Neural progenitor cell (in vitro differentiated cells): ENCODE measurements at regions not wholly inside any gene's neighbourhood (a gene's known extent, or its start where the extent isn't known, plus 50 kb on each side); places are given as distances from the start of the nearest gene placed in this dataset.

Experiments used
- DNase-seq: peaks from one replicate; pipeline ENCODE4 v3.0.0-alpha.2; 2016; ENCODE audit warnings: low spot score
- H2AFZ ChIP-seq: fragments of 200-600 bp; sonication (generic); replicated peaks from 2 replicates; pipeline ENCODE4 v1.6.1; 2016; ENCODE audit warnings: antibody characterized with exemption
- H3F3A ChIP-seq: fragments of 200-600 bp; sonication (generic); 2 replicates; pipeline ENCODE4 v1.6.1; 2016; ENCODE audit warnings: antibody characterized with exemption, low read depth
- H3K27ac ChIP-seq: fragments of 200-600 bp; sonication (generic); 2 replicates; pipeline ENCODE4 v1.5.1; 2016; ENCODE audit warnings: mild to moderate bottlenecking
- H3K27me3 ChIP-seq: fragments of 200-600 bp; sonication (generic); 2 replicates; pipeline ENCODE4 v1.6.1; 2016; ENCODE audit warnings: mild to moderate bottlenecking, moderate library complexity
- H3K36me3 ChIP-seq: fragments of 200-600 bp; sonication (generic); 2 replicates; pipeline ENCODE4 v1.5.1; 2016
- H3K4me1 ChIP-seq: fragments of 200-600 bp; sonication (generic); 2 replicates; pipeline ENCODE4 v1.6.1; 2016; ENCODE audit warnings: mixed run types
- H3K4me2 ChIP-seq: fragments of 200-600 bp; sonication (generic); 2 replicates; pipeline ENCODE4 v1.6.1; 2016
- H3K4me3 ChIP-seq: fragments of 200-600 bp; sonication (generic); 2 replicates; pipeline ENCODE4 v1.5.1; 2016
- H3K79me2 ChIP-seq: fragments of 200-600 bp; sonication (generic); 2 replicates; pipeline ENCODE4 v1.6.1; 2016; ENCODE audit warnings: low read depth
- H3K9ac ChIP-seq: fragments of 200-600 bp; sonication (generic); 2 replicates; pipeline ENCODE4 v1.6.1; 2016
- H3K9me3 ChIP-seq: fragments of 200-600 bp; sonication (generic); 2 replicates; pipeline ENCODE4 v1.5.1; 2016; ENCODE audit warnings: low read depth
- H4K20me1 ChIP-seq: fragments of 200-600 bp; sonication (generic); 2 replicates; pipeline ENCODE4 v1.6.1; 2016; ENCODE audit warnings: low read depth
- H3K27ac Mint-ChIP-seq: 3 replicates; pipeline ENCODE4 v1.8.0; 2021; ENCODE audit warnings: mixed read lengths
- H3K27me3 Mint-ChIP-seq: 2 replicates; pipeline ENCODE4 v1.8.0; 2022; ENCODE audit warnings: low read depth, mild to moderate bottlenecking, inconsistent platforms, moderate library complexity, mixed read lengths; ENCODE audit not compliant: insufficient read depth
- H3K36me3 Mint-ChIP-seq: 3 replicates; pipeline ENCODE4 v1.8.0; 2021; ENCODE audit warnings: mixed read lengths
- H3K4me1 Mint-ChIP-seq: 3 replicates; pipeline ENCODE4 v1.8.0; 2021; ENCODE audit warnings: mixed read lengths
- H3K4me3 Mint-ChIP-seq: 3 replicates; pipeline ENCODE4 v1.8.0; 2021; ENCODE audit warnings: mild to moderate bottlenecking, moderate library complexity, mixed read lengths
- H3K9me3 Mint-ChIP-seq: 3 replicates; pipeline ENCODE4 v1.8.0; 2020; ENCODE audit warnings: mixed read lengths
- EZH2 ChIP-seq: fragments of 200-600 bp; sonication (generic); IDR thresholded peaks from 2 replicates; pipeline ENCODE4 v1.6.1; 2017; ENCODE audit warnings: antibody characterized with exemption, mild to moderate bottlenecking, moderate library complexity
- EZH2phosphoT487 ChIP-seq: fragments of 200-600 bp; sonication (generic); IDR thresholded peaks from 2 replicates; pipeline ENCODE4 v1.6.1; 2017; ENCODE audit warnings: antibody characterized with exemption
- TF ChIP-seq, protein P1 (sequence below): fragments of 200-600 bp; sonication (generic); IDR thresholded peaks from 2 replicates; pipeline ENCODE4 v1.5.1; 2017; ENCODE audit warnings: antibody characterized with exemption, mild to moderate bottlenecking

DNA sequence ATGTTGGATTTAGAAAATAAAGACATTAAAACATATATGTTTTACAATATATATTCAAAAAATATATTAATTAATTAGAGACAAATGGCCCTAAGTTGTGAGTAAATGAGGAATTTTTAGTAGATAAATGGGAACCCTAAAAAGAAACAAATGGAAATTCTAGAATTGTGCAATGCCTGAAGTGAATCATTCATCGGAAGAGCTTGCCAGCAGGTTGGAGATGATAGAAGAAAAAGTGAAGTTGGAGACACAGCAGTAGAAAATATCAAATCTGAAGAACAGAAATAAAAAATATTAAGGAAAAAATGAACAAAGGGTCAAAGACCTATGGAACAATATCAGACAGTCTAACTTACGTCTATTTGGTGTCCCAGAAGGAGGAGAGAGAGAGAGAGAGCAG, 109.4 kb upstream of the NEDD9 start:
- Histone ChIP-seq H2AFZ (no peak overlapping the region), H3K9me3 (no peaks in the 10 kb centered on the region), H3K9ac (no peak overlapping the region), H3K4me1 (no peaks in the 10 kb centered on the region), H3K27ac (no peak overlapping the region), H3K79me2 (no peaks in the 10 kb centered on the region), H3K4me2 (no peak overlapping the region), H4K20me1 (no peaks in the 10 kb centered on the region), H3K36me3 (no peaks in the 10 kb centered on the region), H3F3A (no peaks in the 10 kb centered on the region), H3K4me3 (no peak overlapping the region), H3K27me3 (no peaks in the 10 kb centered on the region)
- Mint-ChIP-seq H3K4me3 (no peak overlapping the region), H3K27me3 (no peaks in the 10 kb centered on the region), H3K36me3 (no peaks in the 10 kb centered on the region), H3K4me1 (no peaks in the 10 kb centered on the region), H3K9me3 (peaks cover 4% of the 10 kb centered on the region), H3K27ac (no peak overlapping the region)
- no peak for TF ChIP-seq EZH2
- no peak for TF ChIP-seq EZH2phosphoT487
- TF ChIP-seq, protein P1, sequence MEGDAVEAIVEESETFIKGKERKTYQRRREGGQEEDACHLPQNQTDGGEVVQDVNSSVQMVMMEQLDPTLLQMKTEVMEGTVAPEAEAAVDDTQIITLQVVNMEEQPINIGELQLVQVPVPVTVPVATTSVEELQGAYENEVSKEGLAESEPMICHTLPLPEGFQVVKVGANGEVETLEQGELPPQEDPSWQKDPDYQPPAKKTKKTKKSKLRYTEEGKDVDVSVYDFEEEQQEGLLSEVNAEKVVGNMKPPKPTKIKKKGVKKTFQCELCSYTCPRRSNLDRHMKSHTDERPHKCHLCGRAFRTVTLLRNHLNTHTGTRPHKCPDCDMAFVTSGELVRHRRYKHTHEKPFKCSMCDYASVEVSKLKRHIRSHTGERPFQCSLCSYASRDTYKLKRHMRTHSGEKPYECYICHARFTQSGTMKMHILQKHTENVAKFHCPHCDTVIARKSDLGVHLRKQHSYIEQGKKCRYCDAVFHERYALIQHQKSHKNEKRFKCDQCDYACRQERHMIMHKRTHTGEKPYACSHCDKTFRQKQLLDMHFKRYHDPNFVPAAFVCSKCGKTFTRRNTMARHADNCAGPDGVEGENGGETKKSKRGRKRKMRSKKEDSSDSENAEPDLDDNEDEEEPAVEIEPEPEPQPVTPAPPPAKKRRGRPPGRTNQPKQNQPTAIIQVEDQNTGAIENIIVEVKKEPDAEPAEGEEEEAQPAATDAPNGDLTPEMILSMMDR = no peak
- no peak for DNase-seq

DNA sequence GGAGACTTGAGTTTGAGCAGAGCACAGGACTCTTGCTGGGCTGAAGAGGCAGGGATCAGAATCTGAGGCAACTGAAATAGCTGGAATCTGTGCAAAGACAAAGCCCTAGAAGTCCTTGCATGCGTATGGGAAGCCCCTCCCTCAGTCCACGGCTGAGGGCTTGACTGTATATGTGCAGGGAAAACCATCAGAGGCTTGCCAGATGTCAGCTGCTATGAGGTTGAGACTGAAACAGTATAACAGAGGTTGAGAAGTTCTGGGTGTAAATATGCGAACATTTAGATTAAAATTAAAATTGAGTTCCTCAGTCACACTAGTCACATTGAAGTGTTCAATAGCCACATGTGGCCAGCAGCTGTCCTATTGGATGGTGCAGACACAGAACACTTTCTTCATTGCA, 108.8 kb upstream of the NEDD9 start:
- H3K4me1 Mint-ChIP-seq = no peaks in the 10 kb centered on the region
- H3K27me3 ChIP-seq = no peaks in the 10 kb centered on the region
- H3K36me3 ChIP-seq = no peaks in the 10 kb centered on the region
- H4K20me1 ChIP-seq = no peaks in the 10 kb centered on the region
- no peaks in the 10 kb centered on the region for H3K36me3 Mint-ChIP-seq
- H3K79me2 ChIP-seq = no peaks in the 10 kb centered on the region
- H3K27me3 Mint-ChIP-seq = no peaks in the 10 kb centered on the region
- no peak overlapping the region for H3K4me3 Mint-ChIP-seq
- TF ChIP-seq, protein P1 = no peak
- TF ChIP-seq EZH2phosphoT487 (no peak), EZH2 (no peak)
- H3F3A ChIP-seq = no peaks in the 10 kb centered on the region
- H2AFZ ChIP-seq = peak overlapping the region; percentile 38
- no peak overlapping the region for H3K9ac ChIP-seq
- no peaks in the 10 kb centered on the region for H3K4me1 ChIP-seq
- H3K9me3 Mint-ChIP-seq = peaks cover 4% of the 10 kb centered on the region
- DNase-seq = no peak
- no peak overlapping the region for H3K4me2 ChIP-seq
- no peak overlapping the region for H3K27ac ChIP-seq
- H3K27ac Mint-ChIP-seq = no peak overlapping the region
- no peak overlapping the region for H3K4me3 ChIP-seq
- H3K9me3 ChIP-seq = no peaks in the 10 kb centered on the region

DNA sequence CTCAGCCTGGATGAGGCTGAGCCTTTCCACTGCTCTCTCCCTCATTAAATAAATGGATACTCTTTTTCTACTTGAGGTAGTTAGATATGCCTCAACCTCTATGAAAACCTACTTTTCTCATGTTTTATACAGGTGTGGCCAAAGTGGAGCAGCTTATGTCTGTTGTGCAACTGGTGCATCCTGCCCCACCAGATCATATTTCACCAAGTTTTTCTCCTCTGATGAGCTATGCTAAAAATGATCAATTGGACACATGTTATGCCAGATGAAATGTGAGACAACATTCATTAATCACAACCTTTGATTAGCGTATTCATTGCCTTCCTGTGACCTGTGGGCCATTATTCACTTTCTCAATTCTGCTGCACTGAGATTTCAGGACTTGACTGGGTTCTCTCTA, 106.9 kb upstream of the NEDD9 start:
- TF ChIP-seq, protein P1 = no peak
- TF ChIP-seq EZH2 = no peak
- no peak for TF ChIP-seq EZH2phosphoT487
- Mint-ChIP-seq H3K27me3 (no peaks in the 10 kb centered on the region), H3K4me3 (no peak overlapping the region), H3K27ac (no peak overlapping the region), H3K36me3 (peaks cover 2% of the 10 kb centered on the region), H3K9me3 (peaks cover 4% of the 10 kb centered on the region), H3K4me1 (no peaks in the 10 kb centered on the region)
- DNase-seq = no peak
- Histone ChIP-seq H3K4me1 (no peaks in the 10 kb centered on the region), H2AFZ (no peak overlapping the region), H3F3A (no peaks in the 10 kb centered on the region), H3K79me2 (no peaks in the 10 kb centered on the region), H3K27me3 (no peaks in the 10 kb centered on the region), H4K20me1 (no peaks in the 10 kb centered on the region), H3K9me3 (no peaks in the 10 kb centered on the region), H3K27ac (no peak overlapping the region), H3K9ac (no peak overlapping the region), H3K36me3 (no peaks in the 10 kb centered on the region), H3K4me3 (no peak overlapping the region), H3K4me2 (no peak overlapping the region)
